ENCODE measurements at regions not wholly inside any gene's neighbourhood (a gene's known extent, or its start where the extent isn't known, plus 50 kb on each side); places are given as distances from the start of the nearest gene placed in this dataset.

DNA sequence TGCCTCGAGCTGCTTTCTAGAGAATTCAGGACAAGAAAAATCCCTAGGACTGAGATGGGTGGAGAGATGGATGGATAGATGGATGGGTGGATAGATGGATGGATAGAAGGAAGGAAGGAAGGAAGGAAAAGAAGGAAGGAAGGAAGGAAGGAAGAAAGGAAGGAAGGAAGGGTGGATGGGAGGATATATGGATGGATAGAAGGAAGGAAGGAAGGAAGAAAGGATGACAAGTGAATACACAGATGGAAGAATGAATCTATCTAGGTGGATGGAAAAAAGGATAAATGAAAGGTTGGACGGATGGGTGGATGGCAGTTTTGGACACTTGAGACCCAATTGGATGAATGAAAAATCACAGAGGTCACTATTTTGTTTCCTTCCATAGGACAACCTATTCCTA is 120.4 kb upstream of the KAZN start:
- Mint-ChIP-seq H3K27me3 (peaks cover 14% of the 10 kb centered on the region), H3K4me1 (no peaks in the 10 kb centered on the region), H3K9me3 (no peaks in the 10 kb centered on the region), H3K27ac (ENCODE audit: low read depth) (no peak overlapping the region), H3K4me3 (no peak overlapping the region), H3K36me3 (ENCODE audit: insufficient read depth) (no peaks in the 10 kb centered on the region)
- no peak for ATAC-seq (replicated peaks; ENCODE audit: extremely low read depth, poor library complexity, severe bottlenecking)
- DNase-seq (ENCODE audit: low spot score in 2 of 2) = no peak

GRCh38 chr1:14479865-14480264 is 118.6 kb upstream of the KAZN start:
- no peaks in the 10 kb centered on the region for H3K4me1 Mint-ChIP-seq
- H3K4me3 Mint-ChIP-seq = no peak overlapping the region
- H3K27ac Mint-ChIP-seq (ENCODE audit: low read depth) = no peak overlapping the region
- no peak for DNase-seq (ENCODE audit: low spot score in 2 of 2)
- ATAC-seq (replicated peaks; ENCODE audit: extremely low read depth, poor library complexity, severe bottlenecking) = no peak
- no peaks in the 10 kb centered on the region for H3K9me3 Mint-ChIP-seq
- H3K27me3 Mint-ChIP-seq = peaks cover 25% of the 10 kb centered on the region
- H3K36me3 Mint-ChIP-seq (ENCODE audit: insufficient read depth) = no peaks in the 10 kb centered on the region

GRCh38 chr1:14482784-14483450 is 115.6 kb upstream of the KAZN start:
- no peaks in the 10 kb centered on the region for H3K4me1 Mint-ChIP-seq
- DNase-seq (ENCODE audit: low spot score in 2 of 2) (no peak), ATAC-seq (replicated peaks; ENCODE audit: extremely low read depth, poor library complexity, severe bottlenecking) (no peak)
- H3K4me3 Mint-ChIP-seq = no peak overlapping the region
- no peak overlapping the region for H3K27ac Mint-ChIP-seq (ENCODE audit: low read depth)
- H3K27me3 Mint-ChIP-seq = peaks cover 25% of the 10 kb centered on the region
- no peaks in the 10 kb centered on the region for H3K36me3 Mint-ChIP-seq (ENCODE audit: insufficient read depth)
- H3K9me3 Mint-ChIP-seq = no peaks in the 10 kb centered on the region

GRCh38 chr1:14485285-14485684 is 113.2 kb upstream of the KAZN start:
- Mint-ChIP-seq H3K36me3 (ENCODE audit: insufficient read depth) (no peaks in the 10 kb centered on the region), H3K4me1 (no peaks in the 10 kb centered on the region), H3K27me3 (peaks cover 25% of the 10 kb centered on the region), H3K4me3 (no peak overlapping the region), H3K27ac (ENCODE audit: low read depth) (no peak overlapping the region), H3K9me3 (no peaks in the 10 kb centered on the region)
- no peak for DNase-seq (ENCODE audit: low spot score in 2 of 2)
- no peak for ATAC-seq (replicated peaks; ENCODE audit: extremely low read depth, poor library complexity, severe bottlenecking)

DNA sequence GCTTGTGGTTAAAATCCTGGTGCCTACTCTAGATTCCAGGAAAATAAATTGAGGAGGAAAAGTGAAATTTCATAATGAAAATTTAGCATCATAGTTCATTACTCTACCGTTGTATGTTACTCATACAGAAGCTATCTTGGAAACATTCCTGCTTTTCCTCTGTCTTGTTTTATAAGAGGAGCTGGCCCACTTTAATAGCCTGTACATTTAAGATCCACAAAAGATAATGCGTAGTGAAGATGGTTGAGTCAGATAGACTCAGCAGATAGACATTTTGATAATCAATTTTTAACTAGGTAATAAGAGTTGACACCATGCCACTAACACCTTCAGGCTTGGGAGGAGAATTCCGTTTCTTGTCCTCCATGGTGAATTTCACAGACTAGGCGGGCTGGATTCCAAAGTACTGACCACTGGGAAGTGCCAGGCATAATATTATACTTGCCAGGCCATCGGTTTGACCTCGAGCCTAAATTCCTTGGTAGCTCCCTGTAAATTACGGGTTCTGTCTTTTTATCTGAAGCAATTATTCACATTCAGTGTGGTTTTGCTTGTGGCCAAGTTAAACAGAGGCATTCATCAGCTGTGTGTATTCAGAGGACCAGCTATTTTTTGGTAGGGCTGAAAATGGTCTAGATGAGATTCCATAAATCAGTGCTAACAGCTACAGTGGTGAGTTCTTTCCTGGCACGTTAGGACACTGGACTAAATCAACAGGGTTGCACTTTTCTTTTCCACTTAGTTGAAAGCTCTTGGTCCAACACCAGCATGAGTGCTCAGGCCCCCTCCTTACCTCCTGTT is 111.9 kb upstream of the KAZN start:
- no peaks in the 10 kb centered on the region for H3K4me1 Mint-ChIP-seq
- ATAC-seq (replicated peaks; ENCODE audit: extremely low read depth, poor library complexity, severe bottlenecking) (no peak), DNase-seq (ENCODE audit: low spot score in 2 of 2) (no peak)
- H3K9me3 Mint-ChIP-seq = no peaks in the 10 kb centered on the region
- no peaks in the 10 kb centered on the region for H3K36me3 Mint-ChIP-seq (ENCODE audit: insufficient read depth)
- no peak overlapping the region for H3K4me3 Mint-ChIP-seq
- H3K27me3 Mint-ChIP-seq = peaks cover 20% of the 10 kb centered on the region
- H3K27ac Mint-ChIP-seq (ENCODE audit: low read depth) = no peak overlapping the region

DNA sequence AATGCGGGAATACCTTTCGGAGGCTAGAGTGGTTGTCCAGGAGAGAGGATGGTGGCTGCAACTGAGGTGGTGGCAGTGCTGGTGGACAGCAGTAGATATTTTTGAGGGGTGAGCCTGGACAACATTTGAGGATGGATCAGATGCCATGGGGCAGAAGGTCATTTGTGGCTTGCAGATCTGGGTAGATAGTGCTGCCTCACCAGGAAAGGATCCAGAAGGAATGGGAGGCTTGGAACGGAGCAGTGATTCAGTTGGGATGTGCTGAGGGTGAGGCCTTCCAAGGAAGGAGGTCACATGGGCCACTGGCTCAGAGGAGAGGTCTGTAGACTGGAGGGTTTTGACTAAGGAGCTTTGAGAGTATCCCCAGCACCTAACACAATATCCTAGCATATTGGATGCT is 110.8 kb upstream of the KAZN start:
- H3K4me1 Mint-ChIP-seq = no peaks in the 10 kb centered on the region
- no peaks in the 10 kb centered on the region for H3K36me3 Mint-ChIP-seq (ENCODE audit: insufficient read depth)
- no peak overlapping the region for H3K27ac Mint-ChIP-seq (ENCODE audit: low read depth)
- ATAC-seq (replicated peaks; ENCODE audit: extremely low read depth, poor library complexity, severe bottlenecking) (no peak), DNase-seq (ENCODE audit: low spot score in 2 of 2) (no peak)
- H3K9me3 Mint-ChIP-seq = no peaks in the 10 kb centered on the region
- H3K4me3 Mint-ChIP-seq = no peak overlapping the region
- H3K27me3 Mint-ChIP-seq = peaks cover 16% of the 10 kb centered on the region

GRCh38 chr1:14494911-14495310 is 103.6 kb upstream of the KAZN start:
- H3K9me3 Mint-ChIP-seq = no peaks in the 10 kb centered on the region
- DNase-seq (ENCODE audit: low spot score in 2 of 2) = no peak
- H3K27me3 Mint-ChIP-seq = peaks cover 38% of the 10 kb centered on the region
- no peak for ATAC-seq (replicated peaks; ENCODE audit: extremely low read depth, poor library complexity, severe bottlenecking)
- no peaks in the 10 kb centered on the region for H3K4me1 Mint-ChIP-seq
- H3K36me3 Mint-ChIP-seq (ENCODE audit: insufficient read depth) = no peaks in the 10 kb centered on the region
- H3K27ac Mint-ChIP-seq (ENCODE audit: low read depth) = no peak overlapping the region
- no peak overlapping the region for H3K4me3 Mint-ChIP-seq

GRCh38 chr1:14495381-14495780 is 103.1 kb upstream of the KAZN start:
- ATAC-seq (replicated peaks; ENCODE audit: extremely low read depth, poor library complexity, severe bottlenecking) (no peak), DNase-seq (ENCODE audit: low spot score in 2 of 2) (no peak)
- H3K4me3 Mint-ChIP-seq = no peak overlapping the region
- H3K27ac Mint-ChIP-seq (ENCODE audit: low read depth) = no peak overlapping the region
- no peaks in the 10 kb centered on the region for H3K4me1 Mint-ChIP-seq
- no peaks in the 10 kb centered on the region for H3K9me3 Mint-ChIP-seq
- no peaks in the 10 kb centered on the region for H3K36me3 Mint-ChIP-seq (ENCODE audit: insufficient read depth)
- H3K27me3 Mint-ChIP-seq = peaks cover 42% of the 10 kb centered on the region

DNA sequence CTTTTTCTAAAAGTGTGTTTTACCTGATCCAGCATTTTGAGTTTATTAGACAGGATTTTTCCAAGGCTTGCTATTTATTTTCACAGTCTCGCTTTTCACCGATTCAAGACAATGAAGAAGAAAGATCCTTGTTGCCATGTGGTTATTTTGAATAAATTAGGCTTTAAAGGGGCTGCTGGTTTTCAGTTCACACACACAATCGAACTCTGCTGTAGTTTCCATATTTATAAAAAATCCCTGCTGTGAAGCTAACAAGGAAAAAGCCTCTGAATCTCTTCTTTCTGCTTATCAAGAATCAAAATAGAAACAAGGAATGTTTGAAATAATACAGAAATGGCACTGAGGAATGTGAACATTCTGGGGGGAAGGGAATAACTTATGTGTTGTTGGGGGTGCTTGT is 102.5 kb upstream of the KAZN start:
- Mint-ChIP-seq H3K27me3 (peaks cover 47% of the 10 kb centered on the region), H3K4me3 (no peak overlapping the region)
- no peak for ATAC-seq (replicated peaks; ENCODE audit: extremely low read depth, poor library complexity, severe bottlenecking)

GRCh38 chr1:14498839-14499238 is 99.6 kb upstream of the KAZN start:
- no peak for ATAC-seq (replicated peaks; ENCODE audit: extremely low read depth, poor library complexity, severe bottlenecking)
- Mint-ChIP-seq H3K36me3 (ENCODE audit: insufficient read depth) (no peaks in the 10 kb centered on the region), H3K4me3 (no peak overlapping the region), H3K4me1 (no peaks in the 10 kb centered on the region), H3K9me3 (no peaks in the 10 kb centered on the region), H3K27ac (ENCODE audit: low read depth) (no peak overlapping the region), H3K27me3 (peaks cover 51% of the 10 kb centered on the region)
- no peak for DNase-seq (ENCODE audit: low spot score in 2 of 2)

More for the DNA sequence above, 102.5 kb upstream of the KAZN start:
- Mint-ChIP-seq H3K27ac (ENCODE audit: low read depth) (no peak overlapping the region), H3K4me1 (no peaks in the 10 kb centered on the region), H3K9me3 (no peaks in the 10 kb centered on the region), H3K36me3 (ENCODE audit: insufficient read depth) (no peaks in the 10 kb centered on the region)
- no peak for DNase-seq (ENCODE audit: low spot score in 2 of 2)

DNA sequence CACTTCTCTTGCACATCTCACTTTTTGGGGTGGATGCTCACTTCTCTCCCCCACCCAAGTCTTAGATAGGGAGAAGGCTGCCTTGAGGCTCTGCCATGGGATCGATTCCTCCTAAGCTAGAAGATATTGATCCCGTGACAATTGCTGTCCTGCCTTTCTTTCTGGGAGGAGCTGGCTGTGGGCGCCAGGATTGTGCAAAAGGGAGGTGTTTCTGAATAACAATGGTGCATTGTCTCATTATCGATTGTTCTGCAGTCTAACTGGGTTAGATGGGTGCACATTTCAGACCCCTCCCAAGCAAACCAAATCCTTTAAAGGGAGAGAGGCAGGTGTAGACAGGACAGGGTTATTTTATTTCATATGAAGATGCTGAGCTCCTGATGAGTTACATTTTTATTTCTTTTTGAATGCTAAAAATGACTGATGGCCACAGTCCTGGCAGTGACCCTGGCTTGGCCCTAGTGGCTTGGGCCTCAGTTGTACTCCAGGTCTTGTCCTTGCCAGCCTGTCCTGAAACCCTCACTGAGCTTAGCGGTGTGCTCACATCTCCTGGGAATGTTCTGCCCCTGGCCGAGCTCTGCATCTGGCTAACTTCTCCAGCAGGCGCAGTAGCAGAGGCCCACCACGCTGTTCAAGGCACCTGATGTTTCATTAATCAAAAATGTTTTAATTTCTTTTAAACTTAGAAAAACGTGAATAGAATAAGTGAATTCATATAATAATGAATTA is 99.0 kb upstream of the KAZN start:
- no peaks in the 10 kb centered on the region for H3K9me3 Mint-ChIP-seq
- H3K4me1 Mint-ChIP-seq = no peaks in the 10 kb centered on the region

GRCh38 chr1:14500041-14500440 is 98.4 kb upstream of the KAZN start:
- no peak for ATAC-seq (replicated peaks; ENCODE audit: extremely low read depth, poor library complexity, severe bottlenecking)
- no peaks in the 10 kb centered on the region for H3K4me1 Mint-ChIP-seq

More for the DNA sequence above, 99.0 kb upstream of the KAZN start:
- no peak for DNase-seq (ENCODE audit: low spot score in 2 of 2)
- Mint-ChIP-seq H3K27me3 (peaks cover 45% of the 10 kb centered on the region), H3K27ac (ENCODE audit: low read depth) (no peak overlapping the region), H3K36me3 (ENCODE audit: insufficient read depth) (no peaks in the 10 kb centered on the region), H3K4me3 (no peak overlapping the region)
- no peak for ATAC-seq (replicated peaks; ENCODE audit: extremely low read depth, poor library complexity, severe bottlenecking)

DNA sequence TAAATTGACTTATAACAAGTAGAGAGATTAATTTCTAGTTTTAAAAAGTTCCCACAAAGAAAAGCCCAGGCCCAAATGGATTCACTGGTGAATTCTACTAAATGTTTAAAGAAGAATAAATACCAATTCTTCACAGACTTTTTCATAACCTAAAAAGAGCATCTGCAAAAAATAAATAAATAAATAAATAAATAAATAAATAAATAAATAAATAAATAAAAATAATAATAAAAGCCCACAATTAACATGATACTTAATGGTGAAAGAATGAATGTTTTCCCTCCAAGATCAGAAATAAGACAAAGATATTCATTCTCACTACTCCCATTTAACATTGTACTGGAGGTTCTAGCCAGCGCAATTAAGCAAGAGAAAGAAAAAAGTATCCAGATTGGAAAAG is 97.6 kb upstream of the KAZN start:
- H3K4me3 Mint-ChIP-seq = no peak overlapping the region
- H3K4me1 Mint-ChIP-seq = no peaks in the 10 kb centered on the region
- H3K27me3 Mint-ChIP-seq = peaks cover 36% of the 10 kb centered on the region
- DNase-seq (ENCODE audit: low spot score in 2 of 2) (no peak), ATAC-seq (replicated peaks; ENCODE audit: extremely low read depth, poor library complexity, severe bottlenecking) (no peak)
- no peaks in the 10 kb centered on the region for H3K36me3 Mint-ChIP-seq (ENCODE audit: insufficient read depth)
- H3K27ac Mint-ChIP-seq (ENCODE audit: low read depth) = no peak overlapping the region
- no peaks in the 10 kb centered on the region for H3K9me3 Mint-ChIP-seq

More at GRCh38 chr1:14500041-14500440, 98.4 kb upstream of the KAZN start:
- peaks cover 40% of the 10 kb centered on the region for H3K27me3 Mint-ChIP-seq
- no peaks in the 10 kb centered on the region for H3K9me3 Mint-ChIP-seq
- DNase-seq (ENCODE audit: low spot score in 2 of 2) = no peak
- no peak overlapping the region for H3K4me3 Mint-ChIP-seq
- no peak overlapping the region for H3K27ac Mint-ChIP-seq (ENCODE audit: low read depth)
- H3K36me3 Mint-ChIP-seq (ENCODE audit: insufficient read depth) = no peaks in the 10 kb centered on the region

Measured in central memory CD8-positive, alpha-beta T cell (primary cell).